ENCODE measurements at regions not wholly inside any gene's neighbourhood (a gene's known extent, or its start where the extent isn't known, plus 50 kb on each side); places are given as distances from the start of the nearest gene placed in this dataset.

- H3K4me3 ChIP-seq: no peak overlapping the region
- H3K27me3 ChIP-seq: no peaks in the 10 kb centered on the region
- no peak for TF ChIP-seq EP300 (IDR thresholded peaks at IDR 0.05)
- TF ChIP-seq CTCF (IDR thresholded peaks at IDR 0.05): no peak
- TF ChIP-seq POLR2A (IDR thresholded peaks at IDR 0.05): no peak
- H3K9me3 ChIP-seq: no peaks in the 10 kb centered on the region
- intact Hi-C loops (cut with DNase I): no loop called here
- no peaks in the 10 kb centered on the region for H3K4me1 ChIP-seq (ENCODE audit: insufficient read depth)
- no peak overlapping the region for H3K27ac ChIP-seq
- H3K36me3 ChIP-seq: no peaks in the 10 kb centered on the region
- 31 to 44% (median 40%) methylated on average over 10 of the region's 10 CpGs for WGBS, 3 donors
- DNase-seq: no peak
Observed at GRCh38 chrX:118211891-118212816, 95.5 kb upstream of the KLHL13 start.

- H3K4me3 ChIP-seq: no peak overlapping the region
- DNase-seq: no peak
- H3K9me3 ChIP-seq: no peaks in the 10 kb centered on the region
- no peaks in the 10 kb centered on the region for H3K27me3 ChIP-seq
- no peak overlapping the region for H3K27ac ChIP-seq
- TF ChIP-seq EP300 (IDR thresholded peaks at IDR 0.05) (no peak), CTCF (IDR thresholded peaks at IDR 0.05) (no peak)
- 35 to 47% (median 37%) methylated on average over 2 of the region's 2 CpGs for WGBS, 3 donors
- intact Hi-C loops (cut with DNase I): no loop called here
- no peaks in the 10 kb centered on the region for H3K36me3 ChIP-seq
- H3K4me1 ChIP-seq (ENCODE audit: insufficient read depth): no peaks in the 10 kb centered on the region
Observed at GRCh38 chrX:118212817-118213183, 96.2 kb upstream of the KLHL13 start.

GRCh38 chrX:118215346-118215745, 98.7 kb upstream of the KLHL13 start:
- no peaks in the 10 kb centered on the region for H3K36me3 ChIP-seq
- 31 to 40% (median 33%) methylated on average over 2 of the region's 2 CpGs for WGBS, 3 donors
- H3K27me3 ChIP-seq: no peaks in the 10 kb centered on the region
- no peaks in the 10 kb centered on the region for H3K9me3 ChIP-seq
- TF ChIP-seq POLR2A (IDR thresholded peaks at IDR 0.05) (no peak), EP300 (IDR thresholded peaks at IDR 0.05) (no peak), CTCF (IDR thresholded peaks at IDR 0.05) (no peak)
- intact Hi-C loops (cut with DNase I): no loop called here
- no peak overlapping the region for H3K27ac ChIP-seq
- H3K4me1 ChIP-seq (ENCODE audit: insufficient read depth): no peaks in the 10 kb centered on the region
- H3K4me3 ChIP-seq: no peak overlapping the region
- no peak for DNase-seq

- no peaks in the 10 kb centered on the region for H3K36me3 ChIP-seq
- TF ChIP-seq CTCF (IDR thresholded peaks at IDR 0.05) (no peak), EP300 (IDR thresholded peaks at IDR 0.05) (no peak), POLR2A (IDR thresholded peaks at IDR 0.05) (no peak)
- H3K27ac ChIP-seq: no peak overlapping the region
- intact Hi-C loops (cut with DNase I): no loop called here
- no peak for DNase-seq
- H3K4me1 ChIP-seq (ENCODE audit: insufficient read depth): no peaks in the 10 kb centered on the region
- no peaks in the 10 kb centered on the region for H3K27me3 ChIP-seq
- H3K9me3 ChIP-seq: no peaks in the 10 kb centered on the region
- H3K4me3 ChIP-seq: no peak overlapping the region
- WGBS, 3 donors: 4 to 16% (median 9%) methylated on average over 3 of the region's 3 CpGs
Observed at GRCh38 chrX:118216087-118216486, 99.5 kb upstream of the KLHL13 start.

Measured in ovary (tissue), 7 donors.